ENCODE measurements at regions not wholly inside any gene's neighbourhood (a gene's known extent, or its start where the extent isn't known, plus 50 kb on each side); places are given as distances from the start of the nearest gene placed in this dataset.
"Not testable (repeated sequence)": the region's sequence is repeated elsewhere in the genome, so short reads cannot be mapped to it uniquely, and the experiment has no call there.

DNA sequence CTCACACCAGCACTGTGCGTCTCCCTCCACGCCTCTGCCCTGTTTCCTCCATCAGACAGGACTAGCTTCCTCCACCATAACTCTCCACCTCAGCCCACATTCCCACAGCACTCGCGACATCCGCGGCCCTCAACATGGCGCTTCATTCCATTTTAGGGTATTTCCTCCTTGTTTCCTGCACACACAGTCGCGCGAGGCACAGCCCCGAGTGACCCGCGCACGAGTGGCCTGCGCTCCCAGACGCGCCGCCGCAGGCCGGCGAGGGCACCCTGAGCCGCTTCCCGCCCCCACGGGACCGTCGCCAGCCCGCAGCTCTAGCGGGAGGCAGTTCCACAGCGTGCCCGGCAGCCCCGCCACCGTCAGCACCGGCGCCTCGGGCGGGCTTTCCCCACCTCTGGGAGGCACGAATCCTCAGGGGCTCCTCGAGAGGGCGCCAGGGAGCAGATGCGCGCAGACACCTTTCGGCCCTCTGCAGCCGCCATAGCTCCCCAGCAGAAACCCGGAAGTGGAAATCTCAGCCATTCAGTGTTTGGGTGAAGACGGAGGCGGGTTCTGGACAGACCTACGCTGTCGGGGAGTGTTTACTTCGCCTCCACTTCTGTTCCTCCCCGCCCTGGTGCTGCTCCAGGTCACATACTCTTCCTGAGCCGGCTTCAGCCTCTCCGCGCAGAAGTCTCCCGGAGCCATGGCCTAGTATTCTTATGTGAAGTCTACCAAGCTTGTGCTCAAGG lies 136.6 kb downstream of the FOXD4L6 start:
- H3K4me3 Mint-ChIP-seq, H3K9me3 Mint-ChIP-seq, H3K27me3 Mint-ChIP-seq, H3K27ac Mint-ChIP-seq: not testable (repeated sequence)
- H3K4me1 Mint-ChIP-seq (ENCODE audit: low read depth in 2 of 2), result peaks cover 15 to 24% of the 10 kb centered on the region in 2 donors
- DNase-seq (ENCODE audit: low spot score) (peak; percentile 99), ATAC-seq (peak; percentile 100)
- H3K36me3 Mint-ChIP-seq, result peaks cover 16% of the 10 kb centered on the region

DNA sequence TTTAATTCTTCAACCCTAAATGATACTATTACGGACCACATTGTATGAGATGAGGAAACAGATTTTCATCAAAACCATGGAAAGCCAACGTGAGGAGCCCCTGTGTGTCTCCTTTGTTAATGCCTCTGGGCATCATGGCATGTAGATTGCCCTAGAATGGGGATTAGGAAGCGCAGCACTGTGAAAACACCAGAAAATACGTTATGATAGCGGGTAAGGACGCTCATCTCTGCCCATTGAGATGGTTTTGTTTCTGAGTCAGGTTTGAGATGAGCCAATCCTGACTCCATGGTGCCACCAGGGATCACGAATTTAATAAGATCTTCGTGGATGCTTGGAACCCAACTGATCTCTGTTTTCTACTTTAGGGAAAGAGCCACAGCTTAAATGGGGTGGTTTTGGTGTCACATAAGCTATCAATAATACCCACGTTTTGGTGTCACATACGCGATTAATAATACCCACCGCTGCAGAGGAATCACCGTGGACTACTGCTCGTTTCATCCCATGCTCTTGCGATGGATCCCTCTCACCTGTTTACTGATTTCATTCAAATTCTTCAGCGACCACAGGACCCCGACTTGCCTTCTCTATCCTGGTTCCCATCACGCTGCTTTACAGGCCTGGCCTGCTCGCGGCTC lies 137.3 kb downstream of the FOXD4L6 start:
- Mint-ChIP-seq H3K4me1 (ENCODE audit: low read depth in 2 of 2) (peaks cover 12 to 20% of the 10 kb centered on the region in 2 donors), H3K36me3 (peaks cover 11% of the 10 kb centered on the region)
- DNase-seq (ENCODE audit: low spot score); ATAC-seq; H3K9me3 Mint-ChIP-seq; H3K4me3 Mint-ChIP-seq; H3K27ac Mint-ChIP-seq; H3K27me3 Mint-ChIP-seq: not testable (repeated sequence)

GRCh38 chr9:40986332-40986731 lies 142.1 kb downstream of the FOXD4L6 start:
- not testable (repeated sequence) for ATAC-seq; H3K27me3 Mint-ChIP-seq; DNase-seq (ENCODE audit: low spot score)

DNA sequence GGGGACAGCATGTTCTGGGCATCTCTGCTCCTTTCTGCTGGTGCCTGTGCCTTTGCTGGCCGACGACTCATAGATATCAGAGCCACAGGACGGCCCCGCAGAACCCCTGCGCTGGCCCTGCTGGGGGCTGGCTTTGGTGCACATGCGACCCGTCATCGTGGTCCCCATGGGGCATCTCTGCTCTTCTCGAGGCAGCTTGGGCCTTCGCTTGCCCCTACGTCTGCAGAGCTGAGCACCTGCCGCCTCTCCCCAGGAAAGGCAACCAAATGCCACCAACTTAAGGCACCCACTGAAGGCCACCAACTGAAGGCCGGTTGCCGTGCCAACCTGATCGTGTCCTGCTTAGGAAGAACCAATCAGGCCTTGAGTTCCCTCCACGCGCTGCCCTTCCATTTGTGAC lies 153.1 kb downstream of the FOXD4L6 start:
- not testable (repeated sequence) for H3K27me3 Mint-ChIP-seq; H3K4me1 Mint-ChIP-seq (ENCODE audit: low read depth in 2 of 2); ATAC-seq; H3K36me3 Mint-ChIP-seq; H3K27ac Mint-ChIP-seq; H3K4me3 Mint-ChIP-seq; DNase-seq (ENCODE audit: low spot score); H3K9me3 Mint-ChIP-seq

More at GRCh38 chr9:40986332-40986731, 142.1 kb downstream of the FOXD4L6 start:
- not testable (repeated sequence) for H3K9me3 Mint-ChIP-seq; H3K4me1 Mint-ChIP-seq (ENCODE audit: low read depth in 2 of 2); H3K27ac Mint-ChIP-seq; H3K36me3 Mint-ChIP-seq; H3K4me3 Mint-ChIP-seq

- not testable (repeated sequence) for ATAC-seq; H3K4me3 Mint-ChIP-seq; DNase-seq (ENCODE audit: low spot score); H3K9me3 Mint-ChIP-seq; H3K36me3 Mint-ChIP-seq; H3K4me1 Mint-ChIP-seq (ENCODE audit: low read depth in 2 of 2); H3K27ac Mint-ChIP-seq; H3K27me3 Mint-ChIP-seq
These were observed 153.6 kb downstream of the FOXD4L6 start for GRCh38 chr9:40974912-40975311.

GRCh38 chr9:40971773-40972172 lies 156.7 kb downstream of the FOXD4L6 start:
- not testable (repeated sequence) for H3K4me1 Mint-ChIP-seq (ENCODE audit: low read depth in 2 of 2); H3K27me3 Mint-ChIP-seq; H3K9me3 Mint-ChIP-seq; H3K27ac Mint-ChIP-seq; DNase-seq (ENCODE audit: low spot score); H3K36me3 Mint-ChIP-seq; ATAC-seq; H3K4me3 Mint-ChIP-seq

GRCh38 chr9:40970340-40970739 lies 158.1 kb downstream of the FOXD4L6 start:
- H3K36me3 Mint-ChIP-seq; DNase-seq (ENCODE audit: low spot score); H3K27ac Mint-ChIP-seq; H3K9me3 Mint-ChIP-seq; H3K4me3 Mint-ChIP-seq; ATAC-seq; H3K4me1 Mint-ChIP-seq (ENCODE audit: low read depth in 2 of 2); H3K27me3 Mint-ChIP-seq: not testable (repeated sequence)

DNA sequence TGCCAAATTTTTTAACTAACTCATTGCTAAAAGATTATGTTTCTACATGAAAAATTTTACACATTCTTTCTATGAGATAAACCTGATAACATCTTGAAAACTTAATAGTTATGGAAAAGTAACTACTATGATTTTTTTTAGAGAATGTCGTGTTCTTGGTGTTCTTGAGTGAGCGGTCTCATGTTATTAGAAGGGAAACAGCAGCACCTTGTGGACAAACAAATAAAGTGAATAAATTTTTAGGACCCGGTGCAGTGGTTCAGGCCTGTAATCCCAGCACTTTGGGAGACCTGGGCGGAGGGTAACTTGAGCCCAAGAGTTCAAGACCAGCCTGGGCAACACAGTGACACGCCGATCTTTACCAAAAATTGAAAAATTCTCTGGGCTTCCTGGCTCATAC lies 166.0 kb downstream of the FOXD4L6 start:
- H3K4me3 Mint-ChIP-seq; H3K9me3 Mint-ChIP-seq; H3K27me3 Mint-ChIP-seq; ATAC-seq; H3K36me3 Mint-ChIP-seq; DNase-seq (ENCODE audit: low spot score); H3K27ac Mint-ChIP-seq; H3K4me1 Mint-ChIP-seq (ENCODE audit: low read depth in 2 of 2): not testable (repeated sequence)

DNA sequence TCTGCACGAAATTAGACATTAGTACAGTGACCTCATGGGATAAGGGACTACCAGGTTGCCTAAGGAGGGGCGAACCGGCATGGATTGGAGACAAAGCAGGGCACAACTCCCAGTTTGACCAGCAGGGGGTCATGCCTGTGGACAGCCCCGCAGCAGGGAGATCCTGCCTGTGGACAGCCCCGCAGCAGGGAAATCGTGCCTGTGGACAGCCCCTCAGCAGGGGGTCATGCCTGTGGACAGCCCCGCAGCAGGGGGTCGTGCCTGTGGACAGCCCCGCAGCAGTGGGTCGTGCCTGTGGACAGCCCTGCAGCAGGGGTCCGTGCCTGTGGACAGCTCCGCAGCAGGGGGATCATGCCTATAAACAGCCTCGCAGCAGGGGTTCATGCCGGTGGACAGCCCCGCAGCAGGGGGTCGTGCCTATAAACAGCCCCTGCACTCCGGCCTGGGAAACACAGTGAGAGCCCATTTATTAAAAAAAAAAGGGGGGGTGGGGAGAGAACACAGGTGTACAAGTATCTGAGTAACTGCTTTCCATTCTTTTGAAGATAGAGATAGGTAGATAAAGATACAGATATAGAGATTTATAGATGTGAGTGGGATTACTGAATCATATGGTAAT lies 176.5 kb downstream of the FOXD4L6 start:
- H3K4me1 Mint-ChIP-seq (ENCODE audit: low read depth in 2 of 2); H3K27me3 Mint-ChIP-seq; ATAC-seq; DNase-seq (ENCODE audit: low spot score); H3K9me3 Mint-ChIP-seq; H3K27ac Mint-ChIP-seq; H3K4me3 Mint-ChIP-seq: not testable (repeated sequence)
- H3K36me3 Mint-ChIP-seq, result peaks cover 12% of the 10 kb centered on the region

DNA sequence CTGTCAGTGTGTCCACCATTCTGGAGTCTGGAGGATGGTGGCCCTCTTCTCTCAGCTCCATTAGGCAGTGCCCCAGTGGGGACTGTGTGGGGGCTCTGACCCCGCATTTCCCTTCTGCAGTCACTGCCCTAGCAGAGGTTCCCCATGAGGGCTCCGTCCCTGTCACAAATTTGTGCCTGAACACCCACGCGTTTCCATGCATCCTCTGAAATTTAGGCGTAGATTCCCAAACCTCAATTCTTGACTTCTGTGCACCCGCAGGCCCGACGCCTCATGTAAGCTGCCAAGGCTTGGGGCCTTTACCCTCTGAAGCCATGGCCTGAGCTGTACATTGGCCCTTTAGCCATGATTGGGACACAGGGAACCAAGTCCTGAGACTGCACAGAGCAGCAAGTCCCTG lies 182.3 kb downstream of the FOXD4L6 start:
- not testable (repeated sequence) for DNase-seq (ENCODE audit: low spot score); H3K27me3 Mint-ChIP-seq; H3K4me1 Mint-ChIP-seq (ENCODE audit: low read depth in 2 of 2); H3K4me3 Mint-ChIP-seq; H3K36me3 Mint-ChIP-seq; H3K27ac Mint-ChIP-seq; ATAC-seq
- peaks cover 13% of the 10 kb centered on the region for H3K9me3 Mint-ChIP-seq

- H3K9me3 Mint-ChIP-seq, result peaks cover 18% of the 10 kb centered on the region
- H3K4me3 Mint-ChIP-seq, result not testable (repeated sequence)
These were observed 185.8 kb downstream of the FOXD4L6 start for GRCh38 chr9:40942730-40943129.

DNA sequence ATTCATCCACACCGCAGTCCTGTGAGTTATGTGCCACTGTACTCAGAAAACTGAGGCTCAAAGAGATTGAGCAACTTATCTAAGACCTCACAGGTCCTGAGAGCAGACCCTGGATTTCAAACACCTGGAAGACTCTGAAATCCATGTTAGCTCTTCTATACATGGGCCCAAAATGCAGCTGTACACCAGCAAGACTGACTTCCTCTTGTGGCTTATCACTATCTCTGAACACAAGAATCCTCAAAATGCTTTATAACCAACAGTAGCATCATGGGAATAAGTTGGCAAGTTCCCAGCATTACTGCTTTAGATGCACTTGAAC lies 188.6 kb downstream of the FOXD4L6 start:
- H3K27ac Mint-ChIP-seq; H3K27me3 Mint-ChIP-seq; DNase-seq (ENCODE audit: low spot score); ATAC-seq; H3K4me1 Mint-ChIP-seq (ENCODE audit: low read depth in 2 of 2); H3K4me3 Mint-ChIP-seq; H3K36me3 Mint-ChIP-seq: not testable (repeated sequence)
- peaks cover 19% of the 10 kb centered on the region for H3K9me3 Mint-ChIP-seq

More at GRCh38 chr9:40942730-40943129, 185.8 kb downstream of the FOXD4L6 start:
- not testable (repeated sequence) for H3K27me3 Mint-ChIP-seq; DNase-seq (ENCODE audit: low spot score); H3K36me3 Mint-ChIP-seq; ATAC-seq; H3K4me1 Mint-ChIP-seq (ENCODE audit: low read depth in 2 of 2); H3K27ac Mint-ChIP-seq

- peaks cover 19% of the 10 kb centered on the region for H3K9me3 Mint-ChIP-seq
- not testable (repeated sequence) for H3K27ac Mint-ChIP-seq; H3K4me1 Mint-ChIP-seq (ENCODE audit: low read depth in 2 of 2); ATAC-seq; H3K27me3 Mint-ChIP-seq; H3K36me3 Mint-ChIP-seq; DNase-seq (ENCODE audit: low spot score); H3K4me3 Mint-ChIP-seq
These were observed 189.1 kb downstream of the FOXD4L6 start for GRCh38 chr9:40939201-40939887.

GRCh38 chr9:40935336-40935735 lies 193.1 kb downstream of the FOXD4L6 start:
- Mint-ChIP-seq H3K4me1 (ENCODE audit: low read depth in 2 of 2) (no peaks in the 10 kb centered on the region), H3K4me3 (no peak overlapping the region), H3K27me3 (no peaks in the 10 kb centered on the region), H3K27ac (no peak overlapping the region), H3K9me3 (peaks cover 22% of the 10 kb centered on the region), H3K36me3 (peaks cover 13% of the 10 kb centered on the region)
- DNase-seq (ENCODE audit: low spot score), result no peak
- no peak for ATAC-seq
